Smooth muscle cell (in vitro differentiated cells): ENCODE measurements at regions not wholly inside any gene's neighbourhood (a gene's known extent, or its start where the extent isn't known, plus 50 kb on each side); places are given as distances from the start of the nearest gene placed in this dataset.

Experiments
- DNase-seq: peaks from one replicate; lab custom pipeline; 2025; ENCODE audit not compliant: unreplicated experiment; lab: John Stamatoyannopoulos, UW
- H2AFZ ChIP-seq: fragments of 200-600 bp; sonication (generic); 2 replicates; pipeline ENCODE4 v1.6.0; 2016; ENCODE audit warnings: antibody characterized with exemption, low read depth, mild to moderate bottlenecking
- H3F3A ChIP-seq: fragments of 200-600 bp; sonication (generic); 2 replicates; pipeline ENCODE4 v1.6.0; 2017; ENCODE audit warnings: antibody characterized with exemption, low read depth
- H3K27ac ChIP-seq: fragments of 200-600 bp; sonication (generic); 2 replicates; pipeline ENCODE4 v1.5.1; 2016; ENCODE audit warnings: low read depth, mild to moderate bottlenecking
- H3K27me3 ChIP-seq: fragments of 200-600 bp; sonication (generic); 2 replicates; pipeline ENCODE4 v1.6.1; 2016; ENCODE audit warnings: low read depth, mild to moderate bottlenecking
- H3K36me3 ChIP-seq: fragments of 200-600 bp; sonication (generic); 2 replicates; pipeline ENCODE4 v1.5.1; 2016; ENCODE audit warnings: low read depth
- H3K4me1 ChIP-seq: fragments of 200-600 bp; sonication (generic); 2 replicates; pipeline ENCODE4 v1.5.1; 2016; ENCODE audit warnings: low read depth
- H3K4me2 ChIP-seq: fragments of 200-600 bp; sonication (generic); 2 replicates; pipeline ENCODE4 v1.6.0; 2016; ENCODE audit warnings: mild to moderate bottlenecking
- H3K4me3 ChIP-seq: fragments of 200-600 bp; sonication (generic); 2 replicates; pipeline ENCODE4 v1.5.1; 2016; ENCODE audit warnings: mild to moderate bottlenecking
- H3K79me2 ChIP-seq: fragments of 200-600 bp; sonication (generic); 2 replicates; pipeline ENCODE4 v1.6.0; 2016; ENCODE audit warnings: low read depth, mild to moderate bottlenecking
- H3K9ac ChIP-seq: fragments of 200-600 bp; sonication (generic); 2 replicates; pipeline ENCODE4 v1.6.0; 2016; ENCODE audit warnings: low read depth
- H3K9me3 ChIP-seq: fragments of 200-600 bp; sonication (generic); replicated peaks from 2 replicates; pipeline ENCODE4 v1.5.1; 2016; ENCODE audit warnings: low read depth
- H4K20me1 ChIP-seq: fragments of 200-600 bp; sonication (generic); 2 replicates; pipeline ENCODE4 v1.6.0; 2016; ENCODE audit warnings: low read depth
- CTCF ChIP-seq: fragments of 200-600 bp; sonication (generic); IDR thresholded peaks from 2 replicates; pipeline ENCODE4 v1.5.1; 2017; ENCODE audit warnings: borderline replicate concordance, mild to moderate bottlenecking, antibody characterized with exemption; ENCODE audit not compliant: insufficient read depth, poor library complexity, severe bottlenecking
- WGBS: methylation state at CpG from one replicate; pipeline ENCODE4 v1.1.7; 2016; ENCODE audit warnings: low lambda C conversion rate; 5-methylcytosine and 5-hydroxymethylcytosine counted together

- no peaks in the 10 kb centered on the region for H3F3A ChIP-seq
- no peak overlapping the region for H2AFZ ChIP-seq
- H3K9ac ChIP-seq = no peak overlapping the region
- H3K79me2 ChIP-seq = no peaks in the 10 kb centered on the region
- H3K4me1 ChIP-seq = no peaks in the 10 kb centered on the region
- no peaks in the 10 kb centered on the region for H3K27me3 ChIP-seq
- DNase-seq = no peak
- TF ChIP-seq CTCF = no peak
- H3K27ac ChIP-seq = peak overlapping the region; percentile 47
- WGBS = 67% methylated on average over 6 of the region's 6 CpGs
- H3K36me3 ChIP-seq = no peaks in the 10 kb centered on the region
- no peak overlapping the region for H3K4me3 ChIP-seq
- no peaks in the 10 kb centered on the region for H4K20me1 ChIP-seq
- H3K9me3 ChIP-seq = no peaks in the 10 kb centered on the region
- no peak overlapping the region for H3K4me2 ChIP-seq
Measured at GRCh38 chr1:239870194-239870593, 221.5 kb upstream of the FMN2 start.

GRCh38 chr1:239872626-239873025, 219.1 kb upstream of the FMN2 start:
- Histone ChIP-seq H3K9me3 (no peaks in the 10 kb centered on the region), H2AFZ (no peak overlapping the region), H3K4me2 (no peak overlapping the region), H3K27ac (no peak overlapping the region), H3K79me2 (no peaks in the 10 kb centered on the region), H3F3A (no peaks in the 10 kb centered on the region), H3K36me3 (no peaks in the 10 kb centered on the region), H3K27me3 (no peaks in the 10 kb centered on the region), H3K4me3 (no peak overlapping the region), H4K20me1 (no peaks in the 10 kb centered on the region), H3K4me1 (no peaks in the 10 kb centered on the region), H3K9ac (no peak overlapping the region)
- no peak for DNase-seq
- TF ChIP-seq CTCF = no peak
- 75% methylated on average over 2 of the region's 2 CpGs for WGBS

- no peak for TF ChIP-seq CTCF
- Histone ChIP-seq H3K9ac (no peak overlapping the region), H3K4me2 (no peak overlapping the region), H2AFZ (no peak overlapping the region), H3K36me3 (no peaks in the 10 kb centered on the region), H3K4me3 (no peak overlapping the region), H3F3A (no peaks in the 10 kb centered on the region), H3K27me3 (no peaks in the 10 kb centered on the region), H3K79me2 (no peaks in the 10 kb centered on the region), H3K9me3 (no peaks in the 10 kb centered on the region), H4K20me1 (no peaks in the 10 kb centered on the region), H3K4me1 (no peaks in the 10 kb centered on the region), H3K27ac (no peak overlapping the region)
- 97% methylated on average over 10 of the region's 10 CpGs for WGBS
- DNase-seq = no peak
Measured at GRCh38 chr1:239874831-239875230, 216.9 kb upstream of the FMN2 start.

GRCh38 chr1:239879321-239880170, 212.1 kb upstream of the FMN2 start:
- Histone ChIP-seq H3K79me2 (no peaks in the 10 kb centered on the region), H3F3A (no peaks in the 10 kb centered on the region), H3K27me3 (no peaks in the 10 kb centered on the region), H3K4me2 (no peak overlapping the region), H3K9ac (no peak overlapping the region), H3K36me3 (no peaks in the 10 kb centered on the region), H3K4me1 (no peaks in the 10 kb centered on the region), H3K4me3 (no peak overlapping the region), H2AFZ (no peak overlapping the region), H3K27ac (peak overlapping the region; percentile 21), H3K9me3 (no peaks in the 10 kb centered on the region), H4K20me1 (no peaks in the 10 kb centered on the region)
- no peak for TF ChIP-seq CTCF
- DNase-seq = no peak
- WGBS = 64% methylated on average over 10 of the region's 10 CpGs
